ENCODE measurements at regions not wholly inside any gene's neighbourhood (a gene's known extent, or its start where the extent isn't known, plus 50 kb on each side); places are given as distances from the start of the nearest gene placed in this dataset.

GRCh38 chr1:58891347-58891746 lies 107.5 kb upstream of the JUN start:
- Histone ChIP-seq H3K4me2 (ENCODE audit: insufficient read depth, low read length, poor library complexity, severe bottlenecking) (no peak overlapping the region), H3K23ac (ENCODE audit: low read depth, low read length, poor library complexity) (no peak overlapping the region), H3K79me1 (ENCODE audit: low read depth, low read length) (no peaks in the 10 kb centered on the region), H3K4ac (ENCODE audit: low read length) (no peak overlapping the region), H4K8ac (ENCODE audit: low read depth, low read length) (no peak overlapping the region), H2BK12ac (ENCODE audit: low read length) (no peak overlapping the region), H3K4me1 (ENCODE audit: control insufficient read depth in 2 of 2, insufficient read depth in 1 of 2, low read depth in 1 of 2, low read length in 2 of 2) (no peaks in the 10 kb centered on the region), H3K9ac (ENCODE audit: low read depth, low read length, poor library complexity) (no peak overlapping the region), H3K18ac (ENCODE audit: low read length) (no peak overlapping the region), H3K14ac (ENCODE audit: low read length) (no peak overlapping the region), H2BK15ac (ENCODE audit: low read length) (no peak overlapping the region), H3K36me3 (replicated peaks in 1 of 2; ENCODE audit: control insufficient read depth in 2 of 2, insufficient read depth in 2 of 2, low read length in 2 of 2) (no peaks in the 10 kb centered on the region), H3K9me3 (replicated peaks in 1 of 2; ENCODE audit: control insufficient read depth in 2 of 2, insufficient read depth in 1 of 2, low read depth in 1 of 2, low read length in 2 of 2) (no peaks in the 10 kb centered on the region), H2BK5ac (ENCODE audit: low read length) (no peak overlapping the region), H2BK120ac (ENCODE audit: low read depth, low read length) (no peak overlapping the region), H3K4me3 (ENCODE audit: low read length in 2 of 2) (no peak overlapping the region), H2AK5ac (ENCODE audit: low read depth, low read length) (no peak overlapping the region), H2AFZ (ENCODE audit: low read length) (no peak overlapping the region), H4K91ac (ENCODE audit: low read depth, low read length, poor library complexity) (no peak overlapping the region), H3K27ac (replicated peaks; ENCODE audit: low read length) (no peak overlapping the region), H3K27me3 (ENCODE audit: control insufficient read depth in 3 of 3, insufficient read depth in 3 of 3, low read depth in 1 of 3, low read length in 3 of 3) (peaks cover 0 to 8% (median 0%) of the 10 kb centered on the region in 3 experiments)
- no CpG with 5 or more reads among the region's 2 CpGs for WGBS, 2 donors (ENCODE audit: extremely low coverage in 2 of 2, insufficient read length in 2 of 2, insufficient replicate concordance in 1 of 2)
- no peak for DNase-seq (ENCODE audit: low spot score)

- no peak overlapping the region for H3K4me3 ChIP-seq (ENCODE audit: low read length in 2 of 2)
- H3K4me2 ChIP-seq (ENCODE audit: insufficient read depth, low read length, poor library complexity, severe bottlenecking) = no peak overlapping the region
- no peak overlapping the region for H4K8ac ChIP-seq (ENCODE audit: low read depth, low read length)
- no CpG with 5 or more reads among the region's 13 CpGs for WGBS, 2 donors (ENCODE audit: extremely low coverage in 2 of 2, insufficient read length in 2 of 2, insufficient replicate concordance in 1 of 2)
- no peak overlapping the region for H3K27ac ChIP-seq (replicated peaks; ENCODE audit: low read length)
- H3K9me3 ChIP-seq (replicated peaks in 1 of 2; ENCODE audit: control insufficient read depth in 2 of 2, insufficient read depth in 1 of 2, low read depth in 1 of 2, low read length in 2 of 2) = no peaks in the 10 kb centered on the region
- H3K79me1 ChIP-seq (ENCODE audit: low read depth, low read length) = no peaks in the 10 kb centered on the region
- H3K4me1 ChIP-seq (ENCODE audit: control insufficient read depth in 2 of 2, insufficient read depth in 1 of 2, low read depth in 1 of 2, low read length in 2 of 2) = peaks cover 0 to 2% of the 10 kb centered on the region in 2 donors
- H2BK12ac ChIP-seq (ENCODE audit: low read length) = no peak overlapping the region
- H2BK15ac ChIP-seq (ENCODE audit: low read length) = no peak overlapping the region
- no peak overlapping the region for H3K23ac ChIP-seq (ENCODE audit: low read depth, low read length, poor library complexity)
- no peak overlapping the region for H2AFZ ChIP-seq (ENCODE audit: low read length)
- H3K18ac ChIP-seq (ENCODE audit: low read length) = peak overlapping the region; percentile 42
- H3K4ac ChIP-seq (ENCODE audit: low read length) = no peak overlapping the region
- H2BK5ac ChIP-seq (ENCODE audit: low read length) = no peak overlapping the region
- H3K14ac ChIP-seq (ENCODE audit: low read length) = no peak overlapping the region
- H2AK5ac ChIP-seq (ENCODE audit: low read depth, low read length) = no peak overlapping the region
- H3K9ac ChIP-seq (ENCODE audit: low read depth, low read length, poor library complexity) = no peak overlapping the region
- H3K36me3 ChIP-seq (replicated peaks in 1 of 2; ENCODE audit: control insufficient read depth in 2 of 2, insufficient read depth in 2 of 2, low read length in 2 of 2) = no peaks in the 10 kb centered on the region
- H4K91ac ChIP-seq (ENCODE audit: low read depth, low read length, poor library complexity) = peak overlapping the region; percentile 34
- no peak overlapping the region for H2BK120ac ChIP-seq (ENCODE audit: low read depth, low read length)
- H3K27me3 ChIP-seq (ENCODE audit: control insufficient read depth in 3 of 3, insufficient read depth in 3 of 3, low read depth in 1 of 3, low read length in 3 of 3) = peaks cover 0 to 8% (median 0%) of the 10 kb centered on the region in 3 experiments
- no peak for DNase-seq (ENCODE audit: low spot score)
These were observed 109.5 kb upstream of the JUN start for GRCh38 chr1:58893257-58893869.

GRCh38 chr1:58895082-58895481 lies 111.2 kb upstream of the JUN start:
- H2BK120ac ChIP-seq (ENCODE audit: low read depth, low read length) = no peak overlapping the region

GRCh38 chr1:58895559-58896145 lies 111.8 kb upstream of the JUN start:
- WGBS, 2 donors (ENCODE audit: extremely low coverage in 2 of 2, insufficient read length in 2 of 2, insufficient replicate concordance in 1 of 2) = no CpG with 5 or more reads among the region's 5 CpGs

More at GRCh38 chr1:58895082-58895481, 111.2 kb upstream of the JUN start:
- Histone ChIP-seq H3K9ac (ENCODE audit: low read depth, low read length, poor library complexity) (no peak overlapping the region), H2AFZ (ENCODE audit: low read length) (no peak overlapping the region), H3K9me3 (replicated peaks in 1 of 2; ENCODE audit: control insufficient read depth in 2 of 2, insufficient read depth in 1 of 2, low read depth in 1 of 2, low read length in 2 of 2) (no peaks in the 10 kb centered on the region), H3K4me1 (ENCODE audit: control insufficient read depth in 2 of 2, insufficient read depth in 1 of 2, low read depth in 1 of 2, low read length in 2 of 2) (peaks cover 0 to 3% of the 10 kb centered on the region in 2 donors), H3K23ac (ENCODE audit: low read depth, low read length, poor library complexity) (no peak overlapping the region), H2AK5ac (ENCODE audit: low read depth, low read length) (no peak overlapping the region), H2BK12ac (ENCODE audit: low read length) (no peak overlapping the region), H3K4me2 (ENCODE audit: insufficient read depth, low read length, poor library complexity, severe bottlenecking) (no peak overlapping the region), H3K27me3 (ENCODE audit: control insufficient read depth in 3 of 3, insufficient read depth in 3 of 3, low read depth in 1 of 3, low read length in 3 of 3) (peaks cover 0 to 8% (median 0%) of the 10 kb centered on the region in 3 experiments), H2BK15ac (ENCODE audit: low read length) (no peak overlapping the region), H3K4me3 (ENCODE audit: low read length in 2 of 2) (no peak overlapping the region), H2BK5ac (ENCODE audit: low read length) (no peak overlapping the region), H3K36me3 (replicated peaks in 1 of 2; ENCODE audit: control insufficient read depth in 2 of 2, insufficient read depth in 2 of 2, low read length in 2 of 2) (no peaks in the 10 kb centered on the region), H3K27ac (replicated peaks; ENCODE audit: low read length) (no peak overlapping the region), H3K79me1 (ENCODE audit: low read depth, low read length) (no peaks in the 10 kb centered on the region), H4K8ac (ENCODE audit: low read depth, low read length) (no peak overlapping the region), H3K18ac (ENCODE audit: low read length) (peak overlapping the region; percentile 82), H4K91ac (ENCODE audit: low read depth, low read length, poor library complexity) (no peak overlapping the region), H3K14ac (ENCODE audit: low read length) (no peak overlapping the region), H3K4ac (ENCODE audit: low read length) (no peak overlapping the region)
- no CpG with 5 or more reads among the region's 2 CpGs for WGBS, 2 donors (ENCODE audit: extremely low coverage in 2 of 2, insufficient read length in 2 of 2, insufficient replicate concordance in 1 of 2)
- no peak for DNase-seq (ENCODE audit: low spot score)

More at GRCh38 chr1:58895559-58896145, 111.8 kb upstream of the JUN start:
- Histone ChIP-seq H2BK12ac (ENCODE audit: low read length) (no peak overlapping the region), H3K9me3 (replicated peaks in 1 of 2; ENCODE audit: control insufficient read depth in 2 of 2, insufficient read depth in 1 of 2, low read depth in 1 of 2, low read length in 2 of 2) (no peaks in the 10 kb centered on the region), H3K79me1 (ENCODE audit: low read depth, low read length) (no peaks in the 10 kb centered on the region), H3K4ac (ENCODE audit: low read length) (no peak overlapping the region), H3K9ac (ENCODE audit: low read depth, low read length, poor library complexity) (no peak overlapping the region), H2BK15ac (ENCODE audit: low read length) (no peak overlapping the region), H3K4me1 (ENCODE audit: control insufficient read depth in 2 of 2, insufficient read depth in 1 of 2, low read depth in 1 of 2, low read length in 2 of 2) (peaks cover 0 to 3% of the 10 kb centered on the region in 2 donors), H4K91ac (ENCODE audit: low read depth, low read length, poor library complexity) (no peak overlapping the region), H3K36me3 (replicated peaks in 1 of 2; ENCODE audit: control insufficient read depth in 2 of 2, insufficient read depth in 2 of 2, low read length in 2 of 2) (no peaks in the 10 kb centered on the region), H3K14ac (ENCODE audit: low read length) (no peak overlapping the region), H2BK5ac (ENCODE audit: low read length) (no peak overlapping the region), H3K27ac (replicated peaks; ENCODE audit: low read length) (no peak overlapping the region), H3K4me2 (ENCODE audit: insufficient read depth, low read length, poor library complexity, severe bottlenecking) (no peak overlapping the region), H3K4me3 (ENCODE audit: low read length in 2 of 2) (no peak overlapping the region), H3K18ac (ENCODE audit: low read length) (no peak overlapping the region), H4K8ac (ENCODE audit: low read depth, low read length) (no peak overlapping the region), H3K23ac (ENCODE audit: low read depth, low read length, poor library complexity) (no peak overlapping the region), H2AK5ac (ENCODE audit: low read depth, low read length) (no peak overlapping the region), H2AFZ (ENCODE audit: low read length) (no peak overlapping the region), H2BK120ac (ENCODE audit: low read depth, low read length) (no peak overlapping the region), H3K27me3 (ENCODE audit: control insufficient read depth in 3 of 3, insufficient read depth in 3 of 3, low read depth in 1 of 3, low read length in 3 of 3) (peaks cover 0 to 8% (median 0%) of the 10 kb centered on the region in 3 experiments)
- DNase-seq (ENCODE audit: low spot score) = no peak
